H9 (cell line): ENCODE measurements at regions not wholly inside any gene's neighbourhood (a gene's known extent, or its start where the extent isn't known, plus 50 kb on each side); places are given as distances from the start of the nearest gene placed in this dataset.

Source experiments
- DNase-seq: peaks from one replicate; pipeline ENCODE4 v3.0.0-alpha.2; 2017
- H2AFZ ChIP-seq: one replicate; pipeline ENCODE4 v1.6.1; 2013; ENCODE audit warnings: mild to moderate bottlenecking, low read length, control low read depth, moderate library complexity
- H2AK5ac ChIP-seq: 2 replicates; pipeline ENCODE4 v1.6.1; 2013; ENCODE audit warnings: low read length, control low read depth, mixed read lengths; ENCODE audit not compliant: insufficient read length
- H2BK120ac ChIP-seq: one replicate; pipeline ENCODE4 v1.6.1; 2013; ENCODE audit warnings: low read depth, mild to moderate bottlenecking, low read length, control low read depth, inconsistent platforms; ENCODE audit not compliant: poor library complexity, severe bottlenecking
- H2BK12ac ChIP-seq: 2 replicates; pipeline ENCODE4 v1.6.1; 2013; ENCODE audit warnings: low read length, control low read depth, mixed read lengths, low read depth; ENCODE audit not compliant: insufficient read length
- H2BK15ac ChIP-seq: 2 replicates; pipeline ENCODE4 v1.6.1; 2013; ENCODE audit warnings: low read depth, low read length, control low read depth
- H2BK20ac ChIP-seq: one replicate; pipeline ENCODE4 v1.6.1; 2013; ENCODE audit warnings: low read depth, mild to moderate bottlenecking, low read length, control low read depth, inconsistent platforms; ENCODE audit not compliant: poor library complexity, severe bottlenecking
- H2BK5ac ChIP-seq: 2 replicates; pipeline ENCODE4 v1.6.1; 2013; ENCODE audit warnings: low read length, control low read depth, mixed read lengths; ENCODE audit not compliant: insufficient read length
- H3K14ac ChIP-seq: 2 replicates; pipeline ENCODE4 v1.6.1; 2013; ENCODE audit warnings: low read length, control low read depth; ENCODE audit not compliant: insufficient read depth
- H3K18ac ChIP-seq: 2 replicates; pipeline ENCODE4 v1.6.1; 2013; ENCODE audit warnings: low read depth, mild to moderate bottlenecking, mixed read lengths, low read length, control low read depth; ENCODE audit not compliant: insufficient read length
- H3K23ac ChIP-seq: 2 replicates; pipeline ENCODE4 v1.6.1; 2013; ENCODE audit warnings: low read length, control low read depth, mixed read lengths, low read depth; ENCODE audit not compliant: insufficient read length
- H3K23me2 ChIP-seq: 2 replicates; pipeline ENCODE4 v1.6.1; 2013; ENCODE audit warnings: low read depth, mild to moderate bottlenecking, mixed read lengths, low read length, control low read depth; ENCODE audit not compliant: insufficient read length, poor library complexity, severe bottlenecking
- H3K27ac ChIP-seq: 2 replicates; pipeline ENCODE4 v1.5.1; 2013; ENCODE audit warnings: low read length, control low read depth, mixed read lengths, low read depth; ENCODE audit not compliant: insufficient read length
- H3K27me3 ChIP-seq: 2 replicates; pipeline ENCODE4 v1.6.1; 2013; ENCODE audit warnings: low read length, control low read depth, inconsistent platforms; ENCODE audit not compliant: insufficient read depth
- H3K4ac ChIP-seq: 2 replicates; pipeline ENCODE4 v1.6.1; 2013; ENCODE audit warnings: low read depth, mild to moderate bottlenecking, control low read depth, inconsistent platforms, low read length, moderate library complexity
- H3K4me1 ChIP-seq: 2 replicates; pipeline ENCODE4 v1.6.1; 2013; ENCODE audit warnings: low read length, control low read depth, inconsistent platforms; ENCODE audit not compliant: insufficient read depth
- H3K4me2 ChIP-seq: 2 replicates; pipeline ENCODE4 v1.6.1; 2013; ENCODE audit warnings: low read length, control low read depth, mixed read lengths; ENCODE audit not compliant: insufficient read length, insufficient read depth
- H3K56ac ChIP-seq: 2 replicates; pipeline ENCODE4 v1.6.1; 2013; ENCODE audit warnings: low read depth, mild to moderate bottlenecking, mixed read lengths, low read length, control low read depth; ENCODE audit not compliant: insufficient read length
- H3K79me1 ChIP-seq: 2 replicates; pipeline ENCODE4 v1.6.1; 2013; ENCODE audit warnings: low read depth, mild to moderate bottlenecking, moderate library complexity, low read length, control low read depth, inconsistent platforms; ENCODE audit not compliant: insufficient read depth, poor library complexity, severe bottlenecking
- H3K79me2 ChIP-seq: 2 replicates; pipeline ENCODE4 v1.6.1; 2013; ENCODE audit warnings: low read length, control low read depth, inconsistent platforms; ENCODE audit not compliant: insufficient read depth
- H3K9ac ChIP-seq: 2 replicates; pipeline ENCODE4 v1.6.1; 2013; ENCODE audit warnings: low read length, control low read depth, mixed read lengths; ENCODE audit not compliant: insufficient read length; ENCODE audit errors: extremely low read depth
- H3K9me3 ChIP-seq: one replicate; pipeline ENCODE4 v1.6.1; 2013; ENCODE audit warnings: low read depth, low read length, inconsistent platforms; ENCODE audit not compliant: control insufficient read depth
- H3T11ph ChIP-seq: one replicate; pipeline ENCODE4 v1.6.1; 2013; ENCODE audit warnings: mild to moderate bottlenecking, low read length, control low read depth, inconsistent platforms
- H4K20me1 ChIP-seq: one replicate; pipeline ENCODE4 v1.6.1; 2013; ENCODE audit not compliant: control insufficient read depth, insufficient read length, insufficient read depth
- H4K5ac ChIP-seq: 2 replicates; pipeline ENCODE4 v1.6.1; 2013; ENCODE audit warnings: low read depth, mild to moderate bottlenecking, mixed read lengths, low read length, control low read depth; ENCODE audit not compliant: insufficient read length
- H4K8ac ChIP-seq: replicated peaks from 2 replicates; pipeline ENCODE4 v1.6.1; 2013; ENCODE audit warnings: low read length, control low read depth, mixed read lengths, low read depth; ENCODE audit not compliant: insufficient read length
- H4K91ac ChIP-seq: 2 replicates; pipeline ENCODE4 v1.6.1; 2013; ENCODE audit warnings: low read depth, mild to moderate bottlenecking, moderate library complexity, mixed read lengths, low read length, control low read depth; ENCODE audit not compliant: insufficient read length
- H3K27ac Mint-ChIP-seq, 3 experiments: 2 replicates in 2 of 3; 3 replicates in 1 of 3; pipeline ENCODE4 v1.8.0; 2020 to 2021; ENCODE audit warnings: mixed read lengths in 3 of 3, mild to moderate bottlenecking in 1 of 3, moderate library complexity in 1 of 3
- H3K27me3 Mint-ChIP-seq: 2 replicates; pipeline ENCODE4 v1.8.0; 2021; ENCODE audit warnings: low read depth, mild to moderate bottlenecking, moderate library complexity, mixed read lengths
- H3K36me3 Mint-ChIP-seq, 3 experiments: 2 replicates in 2 of 3; 3 replicates in 1 of 3; pipeline ENCODE4 v1.8.0; 2020 to 2021; ENCODE audit warnings: low read depth in 3 of 3, mixed read lengths in 3 of 3; ENCODE audit not compliant: insufficient read depth in 1 of 3
- H3K4me1 Mint-ChIP-seq, 2 experiments: 2 replicates each; pipeline ENCODE4 v1.8.0; 2020; ENCODE audit warnings: mixed read lengths in 2 of 2
- H3K4me3 Mint-ChIP-seq, 2 experiments: 2 replicates in 1 of 2; 3 replicates in 1 of 2; pipeline ENCODE4 v1.8.0; 2020 to 2021; ENCODE audit warnings: mild to moderate bottlenecking in 2 of 2, mixed read lengths in 2 of 2, moderate library complexity in 1 of 2
- H3K9me3 Mint-ChIP-seq, 2 experiments: 2 replicates in 1 of 2; 3 replicates in 1 of 2; pipeline ENCODE4 v1.8.0; 2020; ENCODE audit warnings: mild to moderate bottlenecking in 2 of 2, mixed read lengths in 2 of 2, moderate library complexity in 1 of 2
- WGBS: extraction: QIAGEN DNeasy Blood & Tissue Kit; methylation state at CpG from one replicate; pipeline ENCODE4 v1.1.7; 2013; ENCODE audit warnings: missing lambda C conversion rate, low lambda C conversion rate, mixed read lengths; ENCODE audit not compliant: insufficient read length; ENCODE audit errors: extremely low coverage; 5-methylcytosine and 5-hydroxymethylcytosine counted together
- TF ChIP-seq, protein P1 (sequence below): fragments of 200-600 bp; sonication (generic); conservative IDR thresholded peaks from 3 replicates; pipeline ENCODE4 v1.8.0; 2021; ENCODE audit warnings: antibody characterized with exemption, mild to moderate bottlenecking

DNA sequence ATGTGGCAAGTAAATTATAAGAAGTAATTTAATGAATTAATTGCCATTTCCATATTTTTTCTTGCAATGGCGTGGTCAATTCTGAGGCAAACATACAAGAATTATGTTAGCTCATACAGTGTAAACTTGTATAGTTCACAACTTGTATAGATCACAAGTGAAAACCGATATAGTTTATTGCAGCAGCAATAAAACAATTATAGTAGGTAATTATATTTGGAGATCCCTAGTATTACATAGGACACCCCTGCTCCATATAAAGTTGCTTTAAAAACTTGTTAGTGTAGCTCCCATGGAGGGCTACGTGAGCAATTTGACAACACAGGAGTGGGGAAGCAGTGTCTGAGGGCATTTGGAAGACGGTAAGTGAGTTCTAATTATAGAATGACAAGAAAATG, 288.2 kb downstream of the SOCS6 start:
- Mint-ChIP-seq H3K36me3 (no peaks in the 10 kb centered on the region; a peak in 2 of 7 replicates), H3K4me3 (no peak overlapping the region)

More for the DNA sequence above, 288.2 kb downstream of the SOCS6 start:
- no peak overlapping the region for H3K4me2 ChIP-seq
- no peaks in the 10 kb centered on the region for H3K79me2 ChIP-seq
- no peak overlapping the region for H3K23ac ChIP-seq
- no peaks in the 10 kb centered on the region for H3K79me1 ChIP-seq
- H2BK120ac ChIP-seq: no peak overlapping the region
- no peak overlapping the region for H3K14ac ChIP-seq
- H2BK20ac ChIP-seq: no peak overlapping the region
- no peak overlapping the region for H3K27ac Mint-ChIP-seq
- H4K91ac ChIP-seq: no peak overlapping the region
- H2BK15ac ChIP-seq: no peak overlapping the region
- peaks cover 3 to 5% of the 10 kb centered on the region in 2 experiments; a peak in 3 of 5 replicates for H3K9me3 Mint-ChIP-seq
- H4K20me1 ChIP-seq: no peaks in the 10 kb centered on the region
- WGBS: no CpG with 5 or more reads among the region's 4 CpGs
- no peak overlapping the region for H3K56ac ChIP-seq
- no peak overlapping the region for H2BK12ac ChIP-seq
- no peaks in the 10 kb centered on the region for H3K27me3 ChIP-seq
- H3T11ph ChIP-seq: no peak overlapping the region
- no peak overlapping the region for H2AK5ac ChIP-seq
- H2BK5ac ChIP-seq: no peak overlapping the region
- no peak overlapping the region for H3K9ac ChIP-seq
- no peak overlapping the region for H3K18ac ChIP-seq
- H3K23me2 ChIP-seq: no peaks in the 10 kb centered on the region
- H3K9me3 ChIP-seq: no peaks in the 10 kb centered on the region
- H3K27ac ChIP-seq: no peak overlapping the region
- no peak overlapping the region for H4K5ac ChIP-seq
- no peak overlapping the region for H3K4ac ChIP-seq
- H3K27me3 Mint-ChIP-seq: no peaks in the 10 kb centered on the region
- TF ChIP-seq, protein P1, sequence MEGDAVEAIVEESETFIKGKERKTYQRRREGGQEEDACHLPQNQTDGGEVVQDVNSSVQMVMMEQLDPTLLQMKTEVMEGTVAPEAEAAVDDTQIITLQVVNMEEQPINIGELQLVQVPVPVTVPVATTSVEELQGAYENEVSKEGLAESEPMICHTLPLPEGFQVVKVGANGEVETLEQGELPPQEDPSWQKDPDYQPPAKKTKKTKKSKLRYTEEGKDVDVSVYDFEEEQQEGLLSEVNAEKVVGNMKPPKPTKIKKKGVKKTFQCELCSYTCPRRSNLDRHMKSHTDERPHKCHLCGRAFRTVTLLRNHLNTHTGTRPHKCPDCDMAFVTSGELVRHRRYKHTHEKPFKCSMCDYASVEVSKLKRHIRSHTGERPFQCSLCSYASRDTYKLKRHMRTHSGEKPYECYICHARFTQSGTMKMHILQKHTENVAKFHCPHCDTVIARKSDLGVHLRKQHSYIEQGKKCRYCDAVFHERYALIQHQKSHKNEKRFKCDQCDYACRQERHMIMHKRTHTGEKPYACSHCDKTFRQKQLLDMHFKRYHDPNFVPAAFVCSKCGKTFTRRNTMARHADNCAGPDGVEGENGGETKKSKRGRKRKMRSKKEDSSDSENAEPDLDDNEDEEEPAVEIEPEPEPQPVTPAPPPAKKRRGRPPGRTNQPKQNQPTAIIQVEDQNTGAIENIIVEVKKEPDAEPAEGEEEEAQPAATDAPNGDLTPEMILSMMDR: no peak
- no peaks in the 10 kb centered on the region for H3K4me1 Mint-ChIP-seq
- H2AFZ ChIP-seq: no peak overlapping the region
- H4K8ac ChIP-seq: no peak overlapping the region
- no peak for DNase-seq
- H3K4me1 ChIP-seq: no peaks in the 10 kb centered on the region
